NCI-H2227 (cell line): ENCODE measurements at regions not wholly inside any gene's neighbourhood (a gene's known extent, or its start where the extent isn't known, plus 50 kb on each side); places are given as distances from the start of the nearest gene placed in this dataset.

Experiments used
- DNase-seq: peaks from one replicate; lab custom pipeline; 2025; ENCODE audit not compliant: unreplicated experiment; lab: John Stamatoyannopoulos, UW

- no peak for DNase-seq
Observed at GRCh38 chr5:2459251-2459650, 292.2 kb downstream of the IRX2 start.

- no peak for DNase-seq
Observed at GRCh38 chr5:2455878-2456277, 295.6 kb downstream of the IRX2 start.

GRCh38 chr5:2454876-2455275 is 296.6 kb downstream of the IRX2 start:
- DNase-seq = no peak

- no peak for DNase-seq
Observed at GRCh38 chr5:2453781-2454180, 297.7 kb downstream of the IRX2 start.

- DNase-seq = no peak
Observed at GRCh38 chr5:2451100-2451499, 300.4 kb downstream of the IRX2 start.

GRCh38 chr5:2442496-2443354 is 308.8 kb downstream of the IRX2 start:
- DNase-seq = no peak

GRCh38 chr5:2441495-2442180 is 309.8 kb downstream of the IRX2 start:
- no peak for DNase-seq

GRCh38 chr5:2439608-2440007 is 311.9 kb downstream of the IRX2 start:
- DNase-seq = no peak

GRCh38 chr5:2433086-2433485 is 318.4 kb downstream of the IRX2 start:
- DNase-seq = no peak

GRCh38 chr5:2432076-2432920 is 319.2 kb downstream of the IRX2 start:
- DNase-seq = no peak

- DNase-seq = no peak
Observed at GRCh38 chr5:2430606-2431005, 320.9 kb downstream of the IRX2 start.

- no peak for DNase-seq
Observed at GRCh38 chr5:2427983-2428382, 323.5 kb downstream of the IRX2 start.

- no peak for DNase-seq
Observed at GRCh38 chr5:2423634-2424033, 327.8 kb downstream of the IRX2 start.

- DNase-seq = no peak
Observed at GRCh38 chr5:2417301-2417700, 334.2 kb downstream of the IRX2 start.

GRCh38 chr5:2415678-2416077 is 335.8 kb downstream of the IRX2 start:
- DNase-seq = no peak

GRCh38 chr5:2410451-2410850 is 341.0 kb downstream of the IRX2 start:
- DNase-seq = no peak

- DNase-seq = no peak
Observed at GRCh38 chr5:2403296-2403695, 348.2 kb downstream of the IRX2 start.

- DNase-seq = no peak
Observed at GRCh38 chr5:2399804-2400203, 351.7 kb downstream of the IRX2 start.

GRCh38 chr5:2399096-2399495 is 352.4 kb downstream of the IRX2 start:
- no peak for DNase-seq

- DNase-seq = no peak
Observed at GRCh38 chr5:2393556-2393955, 357.9 kb downstream of the IRX2 start.

GRCh38 chr5:2391566-2391965 is 359.9 kb downstream of the IRX2 start:
- DNase-seq = no peak

GRCh38 chr5:2391021-2391420 is 360.5 kb downstream of the IRX2 start:
- no peak for DNase-seq
